ENCODE measurements at regions not wholly inside any gene's neighbourhood (a gene's known extent, or its start where the extent isn't known, plus 50 kb on each side); places are given as distances from the start of the nearest gene placed in this dataset.
A peak's percentile ranks its signal among the peaks of the same experiment; 100 is the strongest.

DNA sequence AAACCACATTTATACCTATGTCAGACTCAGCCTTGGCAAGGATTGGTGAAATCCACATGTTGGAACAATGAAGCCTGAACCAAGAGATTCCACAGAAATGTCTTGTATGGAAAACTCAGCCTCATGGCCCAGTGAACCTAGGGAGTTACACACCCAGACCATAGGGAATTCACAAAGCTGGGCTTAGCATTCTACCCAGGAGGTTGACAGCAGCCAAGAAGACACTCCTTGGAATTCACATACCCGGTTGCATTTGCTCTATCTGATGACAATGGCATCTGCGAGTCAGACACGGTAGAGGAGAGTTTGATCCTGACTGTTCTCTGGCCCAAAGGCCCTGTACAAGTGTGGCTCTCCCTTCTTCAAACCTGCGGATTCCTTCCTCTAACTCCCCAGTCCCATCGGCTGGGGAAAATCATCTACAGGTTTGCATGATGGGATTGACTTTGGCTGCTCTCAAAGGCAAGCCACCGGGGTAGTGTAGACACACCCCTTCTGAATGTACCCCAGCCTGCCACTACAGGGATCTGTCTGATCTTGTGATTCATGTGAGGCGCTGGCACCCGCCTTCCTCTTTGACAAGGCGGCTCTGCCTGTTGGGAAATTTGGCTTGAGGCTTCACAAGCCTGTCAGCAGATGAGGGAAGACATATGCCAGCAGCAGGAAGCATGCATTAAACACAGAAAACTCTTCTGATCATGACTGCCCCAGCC is 297.3 kb upstream of the KAZN start:
- no peaks in the 10 kb centered on the region for H3K27me3 ChIP-seq
- no peak for DNase-seq
- no peak for TF ChIP-seq CTCF (IDR thresholded peaks at IDR 0.05)
- ATAC-seq: peak; percentile 53
- no peaks in the 10 kb centered on the region for H3K36me3 ChIP-seq
- intact Hi-C loops (cut with DNase I): no loop called here
- H3K4me3 ChIP-seq: no peak overlapping the region
- no peaks in the 10 kb centered on the region for H3K9me3 ChIP-seq
- no peak overlapping the region for H3K27ac ChIP-seq
- no peaks in the 10 kb centered on the region for H3K4me1 ChIP-seq

DNA sequence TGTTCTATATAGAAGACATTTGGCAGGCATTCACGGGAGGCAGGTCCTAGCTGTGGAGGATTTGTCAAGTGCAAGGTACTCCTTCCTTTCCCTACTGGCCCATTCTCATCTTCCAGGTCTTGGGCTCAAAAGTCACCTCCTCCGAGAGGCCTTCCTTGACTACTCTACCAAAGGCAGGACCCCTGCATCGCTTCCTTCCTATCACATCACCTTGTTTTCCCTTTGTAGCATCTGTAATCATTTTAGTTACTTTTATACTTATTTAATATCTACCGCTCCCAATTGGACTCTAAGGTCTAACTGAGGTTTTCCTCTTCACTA is 296.8 kb upstream of the KAZN start:
- ATAC-seq (no peak), DNase-seq (no peak)
- no peaks in the 10 kb centered on the region for H3K4me1 ChIP-seq
- TF ChIP-seq CTCF (IDR thresholded peaks at IDR 0.05): no peak
- no peaks in the 10 kb centered on the region for H3K27me3 ChIP-seq
- H3K36me3 ChIP-seq: no peaks in the 10 kb centered on the region
- intact Hi-C loops (cut with DNase I): no loop called here
- no peak overlapping the region for H3K27ac ChIP-seq
- no peak overlapping the region for H3K4me3 ChIP-seq
- H3K9me3 ChIP-seq: no peaks in the 10 kb centered on the region

GRCh38 chr1:14302025-14302424 is 296.5 kb upstream of the KAZN start:
- ATAC-seq (no peak), DNase-seq (no peak)

GRCh38 chr1:14303011-14303410 is 295.5 kb upstream of the KAZN start:
- no peak for TF ChIP-seq CTCF (IDR thresholded peaks at IDR 0.05)
- H3K4me1 ChIP-seq: no peaks in the 10 kb centered on the region
- H3K36me3 ChIP-seq: no peaks in the 10 kb centered on the region
- H3K4me3 ChIP-seq: no peak overlapping the region
- intact Hi-C loops (cut with DNase I): no loop called here
- H3K27me3 ChIP-seq: no peaks in the 10 kb centered on the region
- no peak for ATAC-seq
- H3K9me3 ChIP-seq: no peaks in the 10 kb centered on the region
- no peak overlapping the region for H3K27ac ChIP-seq
- DNase-seq: no peak

More at GRCh38 chr1:14302025-14302424, 296.5 kb upstream of the KAZN start:
- no peak overlapping the region for H3K4me3 ChIP-seq
- no peaks in the 10 kb centered on the region for H3K36me3 ChIP-seq
- no peak overlapping the region for H3K27ac ChIP-seq
- intact Hi-C loops (cut with DNase I): no loop called here
- TF ChIP-seq CTCF (IDR thresholded peaks at IDR 0.05): no peak
- no peaks in the 10 kb centered on the region for H3K9me3 ChIP-seq
- H3K4me1 ChIP-seq: no peaks in the 10 kb centered on the region
- no peaks in the 10 kb centered on the region for H3K27me3 ChIP-seq

DNA sequence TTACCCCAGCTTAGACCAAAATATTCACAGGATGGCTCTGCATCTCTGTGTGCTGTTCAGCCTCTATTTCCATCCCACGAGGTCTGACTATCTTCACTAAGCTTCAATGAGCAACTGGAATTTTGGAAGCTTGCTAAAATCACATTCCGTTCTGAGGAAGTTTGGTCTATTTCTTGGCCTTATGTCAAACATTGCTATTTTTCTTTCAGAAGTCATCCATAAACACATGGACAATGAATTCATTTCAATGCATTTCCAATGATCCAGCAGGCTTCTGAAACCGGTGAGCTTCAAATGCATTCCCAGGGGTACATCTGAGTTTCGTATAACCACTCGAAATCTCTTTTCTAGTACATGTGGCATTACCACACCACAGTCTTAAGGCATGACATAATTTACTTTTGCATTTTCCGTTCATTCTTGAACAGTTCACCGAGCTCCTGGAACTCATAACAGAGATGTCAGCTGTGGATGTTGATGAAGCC is 294.1 kb upstream of the KAZN start:
- TF ChIP-seq CTCF (IDR thresholded peaks at IDR 0.05): no peak
- no peaks in the 10 kb centered on the region for H3K27me3 ChIP-seq
- intact Hi-C loops (cut with DNase I): no loop called here
- no peaks in the 10 kb centered on the region for H3K4me1 ChIP-seq
- H3K36me3 ChIP-seq: no peaks in the 10 kb centered on the region
- no peak overlapping the region for H3K4me3 ChIP-seq
- H3K27ac ChIP-seq: peak overlapping the region; percentile 53
- no peaks in the 10 kb centered on the region for H3K9me3 ChIP-seq
- ATAC-seq (no peak), DNase-seq (no peak)

DNA sequence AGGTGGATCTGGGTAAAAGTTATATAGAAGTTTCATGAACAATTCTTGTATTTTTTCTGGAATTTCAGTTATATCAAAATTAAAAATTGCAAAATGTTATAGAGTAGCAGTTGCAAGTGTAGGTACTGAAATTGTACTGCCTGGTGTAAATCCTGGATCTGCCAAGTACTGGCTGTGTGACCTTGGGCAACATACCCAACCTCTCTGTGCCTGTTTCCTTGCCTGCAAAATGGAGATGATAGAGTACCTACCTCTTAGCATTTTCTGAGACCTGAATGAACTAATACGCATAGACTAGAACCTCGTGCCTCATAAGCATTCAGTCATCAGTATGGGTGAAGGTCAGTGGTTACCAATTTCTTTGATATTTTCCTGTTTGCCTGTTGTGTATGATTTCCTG is 290.0 kb upstream of the KAZN start:
- no peak overlapping the region for H3K27ac ChIP-seq
- no peaks in the 10 kb centered on the region for H3K36me3 ChIP-seq
- intact Hi-C loops (cut with DNase I): no loop called here
- H3K27me3 ChIP-seq: no peaks in the 10 kb centered on the region
- TF ChIP-seq CTCF (IDR thresholded peaks at IDR 0.05): no peak
- no peaks in the 10 kb centered on the region for H3K9me3 ChIP-seq
- ATAC-seq (no peak), DNase-seq (no peak)
- no peaks in the 10 kb centered on the region for H3K4me1 ChIP-seq
- no peak overlapping the region for H3K4me3 ChIP-seq

All from upper lobe of right lung (tissue), 1 donor.